ENCODE measurements at regions not wholly inside any gene's neighbourhood (a gene's known extent, or its start where the extent isn't known, plus 50 kb on each side); places are given as distances from the start of the nearest gene placed in this dataset.

DNA sequence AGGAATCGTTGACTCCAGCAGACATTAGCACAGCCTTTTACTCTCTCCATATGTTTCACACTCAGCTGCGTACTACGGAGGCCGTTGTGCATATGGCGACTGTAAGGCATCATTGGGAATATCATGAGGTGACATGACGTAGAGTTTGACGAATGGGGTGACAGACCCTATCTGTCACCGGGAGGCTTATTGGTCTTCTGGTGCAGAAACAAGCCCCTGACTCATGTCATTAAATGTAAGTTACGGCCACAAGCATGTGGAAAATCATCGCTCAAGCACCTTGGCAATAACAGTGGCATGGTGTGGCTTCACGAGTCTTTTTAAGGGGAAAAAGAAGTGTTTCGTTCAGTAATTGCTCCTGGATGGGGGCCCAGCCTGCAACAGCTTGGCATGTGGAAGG is 115.2 kb upstream of the LRPAP1 start:
- Histone ChIP-seq H3K4me2 (no peak overlapping the region), H3K27ac (no peak overlapping the region), H3K4me1 (peaks cover 10% of the 10 kb centered on the region; the same call in 2 of the 3 replicates), H3K9me3 (no peaks in the 10 kb centered on the region), H3K4me3 (no peak overlapping the region)
- FAIRE-seq (no peak), DNase-seq (ENCODE audit: low read depth in 1 of 2, low spot score in 1 of 2) (no peak), ATAC-seq (no peak)
- CTCF ChIA-PET: no interaction called here
- 80% methylated on average over 12 of the region's 12 CpGs for WGBS (ENCODE audit: missing lambda C conversion rate)
- POLR2A ChIA-PET: no interaction called here
- TF ChIP-seq BHLHE40 (IDR thresholded peaks at IDR 0.05; ENCODE audit: low read depth, low read length) (no peak), TFCP2L1 (CRISPR knock-in tag; IDR thresholded peaks at IDR 0.05) (no peak), ZFP36 (IDR thresholded peaks at IDR 0.05; ENCODE audit: borderline replicate concordance, partially characterized antibody) (no peak), RAD21 (conservative IDR thresholded peaks at IDR 0.05 in 1 of 2, IDR thresholded peaks at IDR 0.05 in 1 of 2) (no peak), EHF (CRISPR knock-in tag; IDR thresholded peaks at IDR 0.05) (no peak), ELK1 (IDR thresholded peaks at IDR 0.05; ENCODE audit: low read depth, low read length) (no peak), SMC3 (IDR thresholded peaks at IDR 0.05) (no peak), HDAC2 (IDR thresholded peaks at IDR 0.05) (no peak), HOXB13 (CRISPR knock-in tag; IDR thresholded peaks at IDR 0.05; ENCODE audit: low read depth) (no peak), ZNF302 (CRISPR knock-in tag; IDR thresholded peaks at IDR 0.05) (no peak), JUN (IDR thresholded peaks at IDR 0.05) (no peak), MAFK (IDR thresholded peaks at IDR 0.05; ENCODE audit: partially characterized antibody) (no peak), PHF8 (IDR thresholded peaks at IDR 0.05; ENCODE audit: borderline replicate concordance, low read depth) (no peak), ATOH8 (CRISPR knock-in tag; IDR thresholded peaks at IDR 0.05; ENCODE audit: low read depth) (no peak), E2F6 (IDR thresholded peaks at IDR 0.05; ENCODE audit: borderline replicate concordance, low read depth) (no peak), CBX2 (IDR thresholded peaks at IDR 0.05; ENCODE audit: borderline replicate concordance, low read depth) (no peak), RFX5 (IDR thresholded peaks at IDR 0.05) (no peak), HEYL (CRISPR knock-in tag; IDR thresholded peaks at IDR 0.05) (no peak), CBX8 (IDR thresholded peaks at IDR 0.05) (no peak)
- TF ChIP-seq, protein P1, sequence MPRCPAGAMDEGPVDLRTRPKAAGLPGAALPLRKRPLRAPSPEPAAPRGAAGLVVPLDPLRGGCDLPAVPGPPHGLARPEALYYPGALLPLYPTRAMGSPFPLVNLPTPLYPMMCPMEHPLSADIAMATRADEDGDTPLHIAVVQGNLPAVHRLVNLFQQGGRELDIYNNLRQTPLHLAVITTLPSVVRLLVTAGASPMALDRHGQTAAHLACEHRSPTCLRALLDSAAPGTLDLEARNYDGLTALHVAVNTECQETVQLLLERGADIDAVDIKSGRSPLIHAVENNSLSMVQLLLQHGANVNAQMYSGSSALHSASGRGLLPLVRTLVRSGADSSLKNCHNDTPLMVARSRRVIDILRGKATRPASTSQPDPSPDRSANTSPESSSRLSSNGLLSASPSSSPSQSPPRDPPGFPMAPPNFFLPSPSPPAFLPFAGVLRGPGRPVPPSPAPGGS (IDR thresholded peaks at IDR 0.05): no peak

- Histone ChIP-seq H3K9me3 (no peaks in the 10 kb centered on the region), H3K4me3 (no peak overlapping the region), H3K27ac (no peak overlapping the region), H3K4me2 (peak overlapping the region; percentile 41), H3K4me1 (peaks cover 10% of the 10 kb centered on the region; the same call in 2 of the 3 replicates)
- DNase-seq (ENCODE audit: low read depth in 1 of 2, low spot score in 1 of 2) (no peak), FAIRE-seq (no peak), ATAC-seq (peak in 1 of 2 experiments; percentile 37; a peak in 3 of 6 replicates)
- 73% methylated on average over 13 of the region's 28 CpGs for WGBS (ENCODE audit: missing lambda C conversion rate)
- POLR2A ChIA-PET: no interaction called here
- TF ChIP-seq POLR2A (IDR thresholded peaks at IDR 0.05; ENCODE audit: low read length): no peak
- TF ChIP-seq ATOH8 (CRISPR knock-in tag; IDR thresholded peaks at IDR 0.05; ENCODE audit: low read depth): no peak
- TF ChIP-seq SMC3 (IDR thresholded peaks at IDR 0.05): no peak
- TF ChIP-seq SREBF2 (IDR thresholded peaks at IDR 0.05): no peak
- no peak for TF ChIP-seq RCOR1 (IDR thresholded peaks at IDR 0.05; ENCODE audit: low read depth, low read length)
- TF ChIP-seq HOXB13 (CRISPR knock-in tag; IDR thresholded peaks at IDR 0.05; ENCODE audit: low read depth): no peak
- TF ChIP-seq MAFK (IDR thresholded peaks at IDR 0.05; ENCODE audit: partially characterized antibody): no peak
- TF ChIP-seq HDAC2 (IDR thresholded peaks at IDR 0.05): no peak
- TF ChIP-seq E2F6 (IDR thresholded peaks at IDR 0.05; ENCODE audit: borderline replicate concordance, low read depth): no peak
- CTCF ChIA-PET: interaction anchor here (0.8 kb wide), 1 partner anchor 11 kb away, joined by 3 read pairs; no protein-coding TSS in a partner anchor
Observed at GRCh38 chr4:3645711-3646679, 113.8 kb upstream of the LRPAP1 start.

Data from A549 (cell line).